Activated CD4-positive, alpha-beta T cell treated with anti-CD3 and anti-CD28 coated beads, Interleukin-2, amount 50 U/mL, for 24 hours (primary cell): ENCODE measurements at regions not wholly inside any gene's neighbourhood (a gene's known extent, or its start where the extent isn't known, plus 50 kb on each side); places are given as distances from the start of the nearest gene placed in this dataset.
"Not testable (repeated sequence)": the region's sequence is repeated elsewhere in the genome, so short reads cannot be mapped to it uniquely, and the experiment has no call there.

Source experiments
- DNase-seq, 2 donors: peaks; one replicate each; pipeline ENCODE4 v3.0.0-alpha.2; 2020; ENCODE audit warnings: low read depth in 1 of 2, low spot score in 1 of 2

- no peak for DNase-seq
Observed at GRCh38 chr4:14155803-14156202, 528.3 kb upstream of the BOD1L1 start.

DNA sequence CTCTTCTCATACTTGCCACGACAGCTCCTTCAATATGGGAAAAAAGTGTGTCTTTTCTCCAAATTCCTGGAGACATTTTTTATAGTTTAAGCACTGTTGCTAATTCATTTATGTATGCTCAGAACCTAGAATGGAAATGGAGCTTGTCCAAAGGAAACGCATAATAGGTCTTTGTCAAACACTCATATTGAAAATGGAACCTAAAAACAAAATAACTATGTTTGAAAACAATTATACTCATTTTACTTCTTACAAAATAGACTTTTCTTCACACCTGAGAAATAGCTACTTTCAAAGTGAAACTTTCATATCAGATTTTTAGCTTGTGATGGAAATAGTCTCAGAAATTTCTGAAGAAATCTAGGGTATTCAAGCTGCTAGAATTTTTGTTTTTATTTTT is 529.7 kb upstream of the BOD1L1 start:
- no peak for DNase-seq

DNA sequence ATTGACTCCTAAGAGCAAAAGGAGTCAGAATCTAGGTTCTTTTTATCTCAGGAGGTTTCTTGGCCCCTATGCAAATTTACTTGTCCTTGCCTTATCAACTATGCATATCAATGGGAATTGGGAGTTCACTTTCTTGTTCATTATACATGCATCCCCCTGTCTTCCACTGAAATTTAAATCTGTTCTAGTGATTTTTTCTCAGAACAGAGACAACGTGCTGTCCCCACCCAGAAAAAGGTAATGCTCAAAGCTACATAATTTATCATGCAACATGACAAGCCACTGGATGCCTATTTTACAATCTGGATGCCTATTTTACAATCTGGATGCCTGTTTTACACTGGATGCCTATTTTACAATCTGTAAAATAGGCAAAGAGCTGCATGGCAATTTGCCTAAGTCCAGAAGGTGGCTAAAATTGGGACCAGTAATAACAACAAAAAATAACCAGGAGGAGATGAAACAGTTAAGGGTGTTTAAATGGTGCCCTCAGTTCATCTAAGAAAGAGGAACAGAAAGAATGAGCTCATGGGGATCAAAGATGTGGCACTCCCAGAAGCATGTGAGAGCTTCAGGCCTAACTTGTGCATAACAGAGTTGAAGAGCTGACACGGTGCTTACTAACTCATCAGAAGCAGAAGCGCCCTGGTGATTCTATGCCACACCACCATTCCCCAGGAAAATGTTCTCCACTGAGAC is 537.8 kb upstream of the BOD1L1 start:
- DNase-seq = no peak

GRCh38 chr4:14167876-14168510 is 540.5 kb upstream of the BOD1L1 start:
- DNase-seq = no peak

- no peak for DNase-seq
Observed at GRCh38 chr4:14168919-14169318, 541.4 kb upstream of the BOD1L1 start.

GRCh38 chr4:14169460-14169859 is 541.9 kb upstream of the BOD1L1 start:
- DNase-seq = no peak

- not testable (repeated sequence) for DNase-seq
Observed at GRCh38 chr4:14169940-14170339, 542.4 kb upstream of the BOD1L1 start.

- no peak for DNase-seq
Observed at GRCh38 chr4:14176613-14177012, 549.1 kb upstream of the BOD1L1 start.

GRCh38 chr4:14177987-14178386 is 550.5 kb upstream of the BOD1L1 start:
- DNase-seq = no peak

- no peak for DNase-seq
Observed at GRCh38 chr4:14178421-14178820, 550.9 kb upstream of the BOD1L1 start.

DNA sequence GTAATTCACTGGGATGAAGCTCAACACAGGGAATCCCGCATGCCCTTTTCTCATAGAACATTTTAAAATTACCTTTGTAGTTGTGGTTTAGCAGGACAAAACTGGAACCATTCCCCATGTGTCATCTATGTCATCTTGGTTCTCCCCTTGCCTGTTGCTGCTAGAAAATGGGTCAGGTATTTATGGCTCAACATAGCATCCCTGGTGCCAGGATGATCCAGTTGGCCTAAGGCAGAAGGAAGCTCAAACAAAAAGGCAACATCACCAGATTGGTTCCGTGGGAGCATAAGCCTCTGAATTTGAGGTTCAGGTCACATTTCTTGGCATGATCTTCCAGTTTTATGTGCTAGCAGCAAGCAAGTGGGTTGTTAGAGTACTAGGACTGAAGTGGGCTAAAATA is 552.6 kb upstream of the BOD1L1 start:
- DNase-seq = no peak

GRCh38 chr4:14180983-14181601 is 553.6 kb upstream of the BOD1L1 start:
- DNase-seq = no peak

- no peak for DNase-seq
Observed at GRCh38 chr4:14182148-14182547, 554.6 kb upstream of the BOD1L1 start.

DNA sequence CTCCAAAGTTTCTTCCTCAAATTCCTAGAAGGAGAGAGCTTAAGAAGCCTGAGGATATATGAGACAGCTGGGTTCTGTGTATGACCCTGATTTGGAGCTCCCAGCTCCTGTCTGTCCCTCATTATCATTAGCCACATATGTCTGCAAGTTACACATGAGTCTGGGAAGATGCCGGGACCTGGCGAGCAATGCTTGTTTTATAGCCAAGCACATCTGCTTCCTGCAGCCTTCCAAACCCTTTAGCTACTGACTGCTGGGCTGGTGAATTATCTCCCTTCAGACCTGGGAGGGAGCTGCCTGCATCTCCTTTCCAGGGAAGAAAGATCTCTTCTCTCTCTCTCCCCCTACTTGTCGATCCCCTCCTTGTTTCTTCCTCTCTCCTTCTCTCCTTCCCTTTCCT is 556.7 kb upstream of the BOD1L1 start:
- no peak for DNase-seq

DNA sequence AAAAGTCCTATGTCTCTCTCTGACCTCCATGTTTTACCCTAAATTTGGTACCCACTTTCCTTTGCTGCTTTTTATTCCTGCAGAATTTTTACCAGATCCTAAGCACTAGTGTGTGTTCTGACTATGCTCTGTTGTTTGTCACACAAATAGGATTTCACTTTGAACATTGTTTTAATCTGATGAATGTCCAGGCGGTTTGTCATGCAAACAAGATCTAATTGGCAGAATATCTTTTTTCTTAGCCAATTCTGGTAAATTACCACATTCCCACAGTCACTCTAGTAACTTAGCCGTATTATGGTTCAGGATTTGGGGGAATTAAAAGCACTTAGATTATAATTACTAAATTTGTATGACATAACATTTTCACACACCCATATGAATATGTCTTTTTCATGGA is 557.2 kb upstream of the BOD1L1 start:
- no peak for DNase-seq

GRCh38 chr4:14188214-14188613 is 560.7 kb upstream of the BOD1L1 start:
- DNase-seq = no peak

GRCh38 chr4:14193601-14194000 is 566.1 kb upstream of the BOD1L1 start:
- DNase-seq = no peak

- DNase-seq = no peak
Observed at GRCh38 chr4:14196131-14196530, 568.6 kb upstream of the BOD1L1 start.

DNA sequence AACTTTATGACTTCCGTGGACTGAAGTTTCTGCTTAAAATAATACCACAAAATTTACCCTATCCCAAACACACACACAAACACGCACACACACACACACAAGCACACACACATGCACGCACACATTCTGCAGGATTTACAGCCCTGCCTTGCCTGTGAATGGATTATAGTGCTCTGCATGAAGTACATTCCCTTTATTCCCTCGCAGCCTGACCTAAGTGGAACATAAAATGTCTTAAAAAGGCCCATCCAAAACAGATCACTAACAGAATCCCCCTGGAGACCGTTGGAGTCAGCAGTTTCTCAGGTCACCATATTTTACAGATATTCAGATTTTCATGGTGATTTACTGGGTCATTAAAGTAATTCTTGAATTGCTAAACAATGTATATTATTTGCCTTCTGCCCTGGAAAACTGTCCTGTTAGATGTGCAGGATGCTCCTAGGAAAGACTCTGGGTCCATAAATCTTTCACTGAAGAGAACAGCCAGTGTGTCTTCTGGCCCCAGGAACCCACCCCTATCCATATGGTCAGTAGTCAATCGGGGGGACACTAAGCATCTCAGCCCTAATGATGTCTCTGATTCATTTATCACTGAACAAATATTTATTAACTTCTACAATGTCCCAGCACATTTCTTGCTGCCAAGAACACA is 587.7 kb upstream of the BOD1L1 start:
- DNase-seq = no peak

GRCh38 chr4:14217401-14217800 is 589.9 kb upstream of the BOD1L1 start:
- no peak for DNase-seq

DNA sequence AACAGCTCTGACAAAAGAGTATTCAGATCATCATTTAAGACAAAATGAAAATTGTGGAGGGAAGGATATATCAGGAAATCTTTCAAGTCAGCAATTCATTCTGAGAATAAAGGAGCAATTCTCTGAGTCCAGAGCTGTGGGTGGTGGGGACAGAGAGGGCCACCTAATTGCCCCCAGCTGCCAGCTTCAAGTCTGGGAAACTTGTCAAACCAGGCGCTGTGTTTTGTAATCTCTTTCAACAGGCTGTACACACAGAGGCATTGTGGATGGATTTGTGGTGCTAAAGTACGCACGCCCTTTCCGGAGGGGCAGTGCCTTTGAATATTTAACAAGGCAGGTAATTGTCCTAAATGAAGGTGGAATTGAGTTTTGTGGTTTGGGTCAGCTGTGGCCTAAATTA is 591.1 kb upstream of the BOD1L1 start:
- no peak for DNase-seq

DNA sequence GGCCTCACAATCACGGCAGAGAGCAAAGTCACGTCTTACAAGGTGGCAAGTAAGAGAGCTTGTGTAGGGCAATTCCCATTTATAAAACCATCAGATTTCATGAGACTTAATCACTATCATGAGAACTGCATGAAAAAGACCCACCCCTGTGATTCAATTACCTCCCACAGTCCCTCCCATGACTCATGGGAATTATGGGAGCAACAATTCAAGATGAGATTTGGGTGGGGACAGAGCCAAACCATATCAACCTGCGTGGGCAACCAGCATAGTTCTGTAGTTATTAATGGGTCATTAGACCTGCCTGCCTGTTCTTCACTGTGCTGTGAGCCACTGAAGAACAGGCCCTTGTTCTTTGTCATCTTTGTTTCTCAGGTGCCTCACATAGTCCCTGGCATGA is 593.7 kb upstream of the BOD1L1 start:
- no peak for DNase-seq
